Psoas muscle (tissue), 7 donors: ENCODE measurements at regions not wholly inside any gene's neighbourhood (a gene's known extent, or its start where the extent isn't known, plus 50 kb on each side); places are given as distances from the start of the nearest gene placed in this dataset.

Source experiments
- ATAC-seq, 4 donors: fragments of 200-7000 bp; cut with Tn5 transposase; one replicate each; pipeline ENCODE4 v1.9.1; 2020; ENCODE audit warnings: moderate library complexity in 3 of 4, mild to moderate bottlenecking in 2 of 4
- DNase-seq, 2 donors: peaks; one replicate each; pipeline ENCODE4 v3.0.0-alpha.2; 2020
- H3K27ac ChIP-seq: fragments of 200-600 bp; one replicate; pipeline ENCODE4 v1.8.0; 2022
- H3K27me3 ChIP-seq, 3 donors: fragments of 200-600 bp in 1 of 3; one replicate each; pipeline versions ENCODE4 v1.6.1 to v1.8.0; 2013 to 2022; ENCODE audit warnings: low read length in 2 of 3, mild to moderate bottlenecking in 2 of 3, moderate library complexity in 1 of 3; ENCODE audit not compliant: insufficient read depth in 3 of 3
- H3K36me3 ChIP-seq, 2 donors: fragments of 200-600 bp in 1 of 2; one replicate each; pipeline versions ENCODE4 v1.6.1 to v1.8.0; 2013 to 2022; ENCODE audit warnings: low read depth in 1 of 2, mild to moderate bottlenecking in 1 of 2, moderate library complexity in 1 of 2; ENCODE audit not compliant: insufficient read depth in 1 of 2
- H3K4me1 ChIP-seq: fragments of 200-600 bp; one replicate; pipeline ENCODE4 v1.8.0; 2022
- H3K4me3 ChIP-seq: fragments of 200-600 bp; one replicate; pipeline ENCODE4 v1.8.0; 2022; ENCODE audit warnings: mild to moderate bottlenecking
- H3K9me3 ChIP-seq: fragments of 200-600 bp; one replicate; pipeline ENCODE4 v1.8.0; 2022
- WGBS, 3 donors: extraction: QIAGEN DNeasy Blood & Tissue Kit; methylation state at CpG; one replicate each; pipeline versions ENCODE4 v1.1.6 to v1.1.7; 2013; 5-methylcytosine and 5-hydroxymethylcytosine counted together
- intact Hi-C, 2 donors: fragments of 100-400 bp; cut with DNase I; formaldehyde crosslinking; loops; one replicate each; pipeline versions ENCODE4 v1.11.0 to v1.14.2; 2022
- TF ChIP-seq, protein P1 (sequence below): fragments of 200-600 bp; IDR thresholded peaks from one replicate; pipeline ENCODE4 v1.8.0; 2022; ENCODE audit warnings: antibody characterized with exemption
- donor health status: healthy with polysubstance abuse.
- donor health status: DM: no; HTN: no; CAD: no; lungs with moderate emphysema.
- donor health status: Bipolar disorder and iron deficiency.
- donor health status: healthy.
- donor health status: DM: yes; HTN: yes; CAD: no.
- donor health status: DM: no; HTN: no; CAD: no.
- donor health status: DM: yes; HTN: yes; CAD: no.

DNA sequence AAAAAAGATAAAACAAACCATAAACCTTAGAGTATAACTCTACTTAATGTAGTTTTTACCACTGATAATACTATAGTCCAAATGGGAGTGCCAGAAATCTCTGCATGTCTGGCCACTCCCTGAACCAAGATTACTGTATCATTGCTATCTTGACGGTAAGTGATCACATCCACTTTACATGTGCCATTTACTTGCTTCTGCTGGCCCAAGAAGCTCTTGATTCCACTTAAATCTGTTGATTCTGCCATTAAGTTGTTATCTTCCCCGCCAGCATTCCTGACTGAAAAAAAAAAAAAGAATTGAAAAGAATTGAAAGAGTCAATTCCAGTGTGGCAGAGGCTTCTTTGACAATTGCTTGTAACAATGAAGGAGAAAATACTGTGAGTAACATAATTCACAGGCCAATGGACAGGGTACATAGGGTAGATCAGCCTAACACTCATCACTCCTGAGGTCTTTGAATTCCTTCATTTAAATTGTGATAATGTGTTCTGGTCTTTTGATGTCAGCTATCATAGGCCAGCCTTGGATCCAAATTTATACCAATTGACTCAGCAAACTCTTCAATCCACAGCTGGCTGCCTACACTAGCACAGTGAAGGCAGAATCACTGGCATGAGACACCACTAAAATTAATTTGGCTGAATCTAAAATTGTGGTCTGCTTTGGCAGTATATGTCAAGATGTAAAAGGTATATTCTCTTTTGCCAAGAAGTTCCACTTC is 665.2 kb upstream of the FLRT2 start:
- no peak for ATAC-seq
- Histone ChIP-seq H3K4me1 (no peaks in the 10 kb centered on the region), H3K27ac (no peak overlapping the region), H3K27me3 (no peaks in the 10 kb centered on the region), H3K36me3 (no peaks in the 10 kb centered on the region), H3K4me3 (no peak overlapping the region), H3K9me3 (no peaks in the 10 kb centered on the region)
- TF ChIP-seq, protein P1, sequence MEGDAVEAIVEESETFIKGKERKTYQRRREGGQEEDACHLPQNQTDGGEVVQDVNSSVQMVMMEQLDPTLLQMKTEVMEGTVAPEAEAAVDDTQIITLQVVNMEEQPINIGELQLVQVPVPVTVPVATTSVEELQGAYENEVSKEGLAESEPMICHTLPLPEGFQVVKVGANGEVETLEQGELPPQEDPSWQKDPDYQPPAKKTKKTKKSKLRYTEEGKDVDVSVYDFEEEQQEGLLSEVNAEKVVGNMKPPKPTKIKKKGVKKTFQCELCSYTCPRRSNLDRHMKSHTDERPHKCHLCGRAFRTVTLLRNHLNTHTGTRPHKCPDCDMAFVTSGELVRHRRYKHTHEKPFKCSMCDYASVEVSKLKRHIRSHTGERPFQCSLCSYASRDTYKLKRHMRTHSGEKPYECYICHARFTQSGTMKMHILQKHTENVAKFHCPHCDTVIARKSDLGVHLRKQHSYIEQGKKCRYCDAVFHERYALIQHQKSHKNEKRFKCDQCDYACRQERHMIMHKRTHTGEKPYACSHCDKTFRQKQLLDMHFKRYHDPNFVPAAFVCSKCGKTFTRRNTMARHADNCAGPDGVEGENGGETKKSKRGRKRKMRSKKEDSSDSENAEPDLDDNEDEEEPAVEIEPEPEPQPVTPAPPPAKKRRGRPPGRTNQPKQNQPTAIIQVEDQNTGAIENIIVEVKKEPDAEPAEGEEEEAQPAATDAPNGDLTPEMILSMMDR, result no peak
- 89 to 93% (median 90%) methylated on average over 2 of the region's 2 CpGs for WGBS, 3 donors
- no peak for DNase-seq
- intact Hi-C loops, result no loop called here

DNA sequence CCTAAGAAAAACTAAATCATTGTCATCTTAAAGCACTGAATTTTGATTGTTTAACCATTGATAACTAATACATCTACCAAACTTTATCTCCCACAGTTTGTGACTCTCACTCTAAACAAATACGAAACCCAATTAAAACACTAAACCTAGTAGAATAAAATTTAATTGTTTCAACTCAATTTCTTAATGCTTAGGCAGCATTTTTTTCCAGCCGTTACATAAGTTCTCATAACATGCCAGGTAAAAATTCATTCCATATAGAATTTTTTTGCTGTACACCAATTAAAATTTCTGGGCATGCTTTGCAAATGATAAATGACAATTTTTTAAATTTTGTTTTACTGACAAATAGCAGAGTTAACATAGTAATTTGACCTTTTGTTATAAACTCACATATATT is 658.2 kb upstream of the FLRT2 start:
- Histone ChIP-seq H3K27me3 (no peaks in the 10 kb centered on the region), H3K27ac (no peak overlapping the region), H3K36me3 (no peaks in the 10 kb centered on the region), H3K4me3 (no peak overlapping the region), H3K4me1 (no peaks in the 10 kb centered on the region), H3K9me3 (no peaks in the 10 kb centered on the region)
- ATAC-seq (no peak), DNase-seq (no peak)
- TF ChIP-seq, protein P1, result no peak
- intact Hi-C loops, result no loop called here
- 93 to 97% (median 96%) methylated on average over 2 of the region's 2 CpGs for WGBS, 3 donors

DNA sequence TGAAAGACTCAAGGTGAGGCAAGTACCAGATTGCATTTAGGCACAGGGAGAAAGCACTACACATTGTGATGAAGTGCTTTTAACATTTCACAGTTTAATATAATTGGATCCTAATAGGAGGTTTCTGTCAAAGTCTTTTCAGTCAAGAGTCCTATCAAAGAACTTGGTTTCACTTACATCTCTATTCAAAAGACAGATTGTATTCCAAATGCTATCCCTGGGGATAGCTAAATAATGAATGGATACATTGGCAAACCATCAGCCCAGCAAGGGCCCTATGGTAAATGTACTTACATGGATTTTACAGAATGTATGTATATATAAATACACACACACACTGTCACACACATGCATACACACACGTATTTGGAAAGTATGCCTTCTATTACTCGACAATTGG is 655.5 kb upstream of the FLRT2 start:
- no peak overlapping the region for H3K4me3 ChIP-seq
- H3K9me3 ChIP-seq, result no peaks in the 10 kb centered on the region
- 90 to 97% (median 96%) methylated on average over 2 of the region's 2 CpGs for WGBS, 3 donors
- H3K27ac ChIP-seq, result no peak overlapping the region
- TF ChIP-seq, protein P1, result no peak
- no peaks in the 10 kb centered on the region for H3K27me3 ChIP-seq
- no peaks in the 10 kb centered on the region for H3K4me1 ChIP-seq
- DNase-seq (no peak), ATAC-seq (no peak)
- intact Hi-C loops, result no loop called here
- no peaks in the 10 kb centered on the region for H3K36me3 ChIP-seq

DNA sequence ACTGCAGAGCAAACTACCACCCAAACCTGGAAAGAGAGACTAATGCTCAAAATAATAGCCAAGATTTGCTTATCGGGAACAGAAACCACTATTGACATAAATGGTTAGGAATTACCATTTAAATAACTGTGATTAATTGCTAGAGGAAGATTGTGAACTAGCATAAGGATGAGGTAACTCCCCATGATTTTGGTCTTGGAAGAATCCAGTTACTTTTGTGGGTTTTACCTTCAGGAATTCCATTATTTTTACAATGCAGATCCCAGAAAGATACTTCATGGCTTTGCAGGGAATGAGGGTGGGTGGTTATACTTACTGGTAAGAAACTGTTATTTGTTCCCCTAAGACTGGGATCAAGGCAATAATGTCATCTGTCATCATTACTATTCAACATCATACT is 652.9 kb upstream of the FLRT2 start:
- ATAC-seq, result no peak
- intact Hi-C loops, result no loop called here
- H3K9me3 ChIP-seq, result no peaks in the 10 kb centered on the region
- H3K4me1 ChIP-seq, result no peaks in the 10 kb centered on the region
- DNase-seq, result no peak
- H3K36me3 ChIP-seq, result no peaks in the 10 kb centered on the region
- no peaks in the 10 kb centered on the region for H3K27me3 ChIP-seq
- WGBS, 3 donors, result 57 to 79% (median 66%) methylated on average over 1 of the region's 1 CpG
- H3K4me3 ChIP-seq, result no peak overlapping the region
- no peak overlapping the region for H3K27ac ChIP-seq
- TF ChIP-seq, protein P1, result no peak

DNA sequence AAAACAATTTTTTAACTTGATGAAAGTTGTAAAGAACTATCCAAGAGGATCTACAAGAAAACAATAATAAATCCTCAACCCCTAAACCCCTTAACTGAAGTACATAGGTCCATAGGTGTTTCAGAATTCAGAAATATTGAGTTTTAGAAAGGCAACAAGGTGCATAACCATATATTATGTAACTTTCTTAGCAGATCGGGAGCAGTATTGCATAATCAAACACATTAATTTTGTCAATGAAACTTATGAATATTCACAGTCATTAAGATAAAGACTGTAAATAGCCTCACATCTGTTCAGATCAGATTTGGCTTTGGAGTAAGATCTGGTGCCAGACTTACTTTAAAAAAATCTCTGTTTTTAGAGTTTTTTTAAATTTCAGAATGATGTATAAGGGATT is 647.1 kb upstream of the FLRT2 start:
- Histone ChIP-seq H3K36me3 (no peaks in the 10 kb centered on the region), H3K9me3 (peaks cover 4% of the 10 kb centered on the region), H3K27ac (no peak overlapping the region), H3K27me3 (no peaks in the 10 kb centered on the region), H3K4me1 (no peaks in the 10 kb centered on the region), H3K4me3 (no peak overlapping the region)
- no peak for ATAC-seq
- intact Hi-C loops, result no loop called here
- no peak for DNase-seq
- 56 to 78% (median 62%) methylated on average over 1 of the region's 1 CpG for WGBS, 3 donors
- TF ChIP-seq, protein P1, result no peak
